ENCODE measurements at regions not wholly inside any gene's neighbourhood (a gene's known extent, or its start where the extent isn't known, plus 50 kb on each side); places are given as distances from the start of the nearest gene placed in this dataset.
A peak's percentile ranks its signal among the peaks of the same experiment; 100 is the strongest.

GRCh38 chr20:57086066-57086465 lies 180.4 kb downstream of the BMP7 start:
- intact Hi-C loops (cut with micrococcal nuclease), result no loop called here
- H3K4me1 Mint-ChIP-seq, result peaks cover under 1% of the 10 kb centered on the region
- no peak for DNase-seq
- H3K4me3 Mint-ChIP-seq, result no peak overlapping the region
- H3K27ac Mint-ChIP-seq, result no peak overlapping the region
- H3K36me3 Mint-ChIP-seq (ENCODE audit: low read depth), result peaks cover 2% of the 10 kb centered on the region
- peaks cover under 1% of the 10 kb centered on the region for H3K27me3 Mint-ChIP-seq
- peaks cover under 1% of the 10 kb centered on the region for H3K9me3 Mint-ChIP-seq

DNA sequence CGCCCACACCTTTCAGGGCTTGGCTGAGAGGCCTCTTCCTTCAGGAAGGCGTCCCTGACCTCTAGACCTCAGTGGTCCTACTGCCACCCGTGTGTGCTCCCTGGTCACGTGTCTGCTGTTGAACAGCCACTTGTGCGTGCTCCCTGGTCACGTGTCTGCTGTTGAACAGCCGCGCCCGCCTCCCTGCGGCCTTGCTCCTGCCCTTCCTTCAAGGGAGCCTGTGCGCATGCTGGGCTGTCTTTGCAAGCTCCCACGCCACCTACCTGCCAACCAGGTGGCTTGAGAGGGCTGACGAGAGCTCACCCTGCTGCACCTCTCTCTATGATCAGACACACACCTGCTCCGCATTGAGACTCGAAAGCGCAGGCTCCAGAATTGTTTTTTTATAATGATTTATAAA lies 179.3 kb downstream of the BMP7 start:
- H3K4me1 Mint-ChIP-seq, result peaks cover 7% of the 10 kb centered on the region
- H3K27ac Mint-ChIP-seq, result no peak overlapping the region

GRCh38 chr20:57087705-57088104 lies 178.7 kb downstream of the BMP7 start:
- Mint-ChIP-seq H3K4me1 (peaks cover 11% of the 10 kb centered on the region), H3K36me3 (ENCODE audit: low read depth) (peaks cover 6% of the 10 kb centered on the region), H3K9me3 (peaks cover 6% of the 10 kb centered on the region), H3K4me3 (no peak overlapping the region), H3K27ac (no peak overlapping the region), H3K27me3 (peaks cover 7% of the 10 kb centered on the region)
- DNase-seq, result no peak
- intact Hi-C loops (cut with micrococcal nuclease), result no loop called here

More for the DNA sequence above, 179.3 kb downstream of the BMP7 start:
- H3K4me3 Mint-ChIP-seq, result no peak overlapping the region
- H3K9me3 Mint-ChIP-seq, result peaks cover 6% of the 10 kb centered on the region
- peaks cover 6% of the 10 kb centered on the region for H3K36me3 Mint-ChIP-seq (ENCODE audit: low read depth)
- DNase-seq, result no peak
- intact Hi-C loops (cut with micrococcal nuclease), result no loop called here
- H3K27me3 Mint-ChIP-seq, result peaks cover 5% of the 10 kb centered on the region

- peaks cover 6% of the 10 kb centered on the region for H3K36me3 Mint-ChIP-seq (ENCODE audit: low read depth)
- intact Hi-C loops (cut with micrococcal nuclease), result no loop called here
- H3K9me3 Mint-ChIP-seq, result peaks cover 6% of the 10 kb centered on the region
- no peak overlapping the region for H3K27ac Mint-ChIP-seq
- H3K4me1 Mint-ChIP-seq, result peaks cover 11% of the 10 kb centered on the region
- no peak for DNase-seq
- peaks cover 7% of the 10 kb centered on the region for H3K27me3 Mint-ChIP-seq
- no peak overlapping the region for H3K4me3 Mint-ChIP-seq
These were observed 178.0 kb downstream of the BMP7 start for GRCh38 chr20:57088436-57088835.

GRCh38 chr20:57089699-57090144 lies 176.7 kb downstream of the BMP7 start:
- peak overlapping the region; percentile 81 for H3K27ac Mint-ChIP-seq
- H3K4me3 Mint-ChIP-seq, result no peak overlapping the region
- DNase-seq, result peak; percentile 89
- peaks cover 11% of the 10 kb centered on the region for H3K4me1 Mint-ChIP-seq
- H3K27me3 Mint-ChIP-seq, result peaks cover 7% of the 10 kb centered on the region
- H3K36me3 Mint-ChIP-seq (ENCODE audit: low read depth), result peaks cover 6% of the 10 kb centered on the region
- peaks cover 6% of the 10 kb centered on the region for H3K9me3 Mint-ChIP-seq
- intact Hi-C loops (cut with micrococcal nuclease), result loop anchor here (5.0 kb wide), 1 partner anchor 408 kb away; no protein-coding TSS in a partner anchor

GRCh38 chr20:57090590-57091560 lies 175.6 kb downstream of the BMP7 start:
- peaks cover 6% of the 10 kb centered on the region for H3K36me3 Mint-ChIP-seq (ENCODE audit: low read depth)
- H3K27me3 Mint-ChIP-seq, result peaks cover 7% of the 10 kb centered on the region
- peak overlapping the region; percentile 65 for H3K4me3 Mint-ChIP-seq
- peaks cover 6% of the 10 kb centered on the region for H3K9me3 Mint-ChIP-seq
- intact Hi-C loops (cut with micrococcal nuclease), result loop anchor here (5.0 kb wide), 1 partner anchor 406 kb away; no protein-coding TSS in a partner anchor
- H3K4me1 Mint-ChIP-seq, result peaks cover 11% of the 10 kb centered on the region
- DNase-seq, result no peak
- H3K27ac Mint-ChIP-seq, result peak overlapping the region; percentile 96

DNA sequence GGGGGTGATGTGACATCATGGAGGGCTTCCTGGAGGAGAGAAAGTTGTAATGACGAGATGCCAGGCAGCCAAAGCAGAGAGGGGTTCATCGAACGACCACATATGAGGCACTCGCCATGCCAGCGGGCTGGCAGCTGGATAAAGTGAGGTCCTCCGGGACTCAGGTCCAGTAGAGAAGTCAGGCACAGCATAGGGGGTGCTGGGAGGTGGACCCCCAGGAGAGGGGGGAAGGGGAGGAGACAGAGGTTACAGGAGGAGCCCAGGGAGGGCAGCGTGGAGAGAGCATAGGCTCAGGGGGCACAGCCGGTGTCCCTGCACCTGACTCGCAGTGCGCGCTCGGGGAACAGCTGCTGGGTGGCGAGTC lies 174.7 kb downstream of the BMP7 start:
- no peak overlapping the region for H3K4me3 Mint-ChIP-seq
- H3K4me1 Mint-ChIP-seq, result peaks cover 11% of the 10 kb centered on the region
- peaks cover 6% of the 10 kb centered on the region for H3K36me3 Mint-ChIP-seq (ENCODE audit: low read depth)
- peaks cover 6% of the 10 kb centered on the region for H3K9me3 Mint-ChIP-seq
- H3K27ac Mint-ChIP-seq, result peak overlapping the region; percentile 96
- intact Hi-C loops (cut with micrococcal nuclease), result loop anchor here (1.0 to 5.0 kb wide), 2 partner anchors 255 to 406 kb away; no protein-coding TSS in a partner anchor
- H3K27me3 Mint-ChIP-seq, result peaks cover 7% of the 10 kb centered on the region
- DNase-seq, result no peak

GRCh38 chr20:57092112-57092899 lies 174.1 kb downstream of the BMP7 start:
- Mint-ChIP-seq H3K9me3 (peaks cover 6% of the 10 kb centered on the region), H3K4me3 (no peak overlapping the region), H3K4me1 (peaks cover 11% of the 10 kb centered on the region), H3K27ac (peak overlapping the region; percentile 35), H3K27me3 (peaks cover 7% of the 10 kb centered on the region), H3K36me3 (ENCODE audit: low read depth) (peaks cover 6% of the 10 kb centered on the region)
- intact Hi-C loops (cut with micrococcal nuclease), result loop anchor here (1.0 to 5.0 kb wide), 2 partner anchors 254 to 405 kb away; no protein-coding TSS in a partner anchor
- DNase-seq, result peak; percentile 87

DNA sequence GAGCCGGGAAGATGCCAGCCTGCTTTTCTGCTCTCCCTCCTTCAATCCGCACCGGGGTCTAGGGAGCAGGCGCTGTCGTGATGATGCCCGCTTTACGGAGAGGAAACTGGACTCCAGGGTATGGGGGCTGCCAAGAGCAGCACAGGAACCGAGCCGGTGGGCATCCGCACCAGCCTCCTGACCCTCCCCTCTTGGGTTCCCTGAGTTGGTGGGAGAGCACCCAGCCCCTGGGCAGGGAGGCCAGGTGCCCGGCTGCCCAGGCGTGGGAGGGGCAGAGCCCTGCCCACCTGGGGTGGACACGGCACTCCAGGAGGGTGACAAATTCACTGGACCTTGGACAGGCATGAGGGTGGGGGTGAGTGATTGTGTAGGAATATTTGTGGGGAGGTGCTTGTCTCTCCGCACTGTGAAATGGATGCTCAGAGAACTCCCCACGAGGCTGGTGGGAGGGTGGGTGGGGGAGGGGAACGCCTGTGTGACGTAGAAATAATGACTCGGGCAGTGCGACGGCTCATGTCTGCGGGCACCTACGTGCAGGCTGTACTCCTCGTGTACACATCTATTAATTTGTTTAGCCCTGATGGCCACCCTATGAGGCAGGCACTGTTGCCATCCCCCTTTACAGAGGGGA lies 173.4 kb downstream of the BMP7 start:
- H3K9me3 Mint-ChIP-seq, result peaks cover 6% of the 10 kb centered on the region
- intact Hi-C loops (cut with micrococcal nuclease), result loop anchor here (1.0 to 5.0 kb wide), 2 partner anchors 253 to 404 kb away; no protein-coding TSS in a partner anchor

GRCh38 chr20:57093766-57094165 lies 172.7 kb downstream of the BMP7 start:
- Mint-ChIP-seq H3K36me3 (ENCODE audit: low read depth) (peaks cover 6% of the 10 kb centered on the region), H3K27me3 (peaks cover 7% of the 10 kb centered on the region), H3K27ac (no peak overlapping the region), H3K9me3 (peaks cover 6% of the 10 kb centered on the region), H3K4me3 (no peak overlapping the region), H3K4me1 (peaks cover 11% of the 10 kb centered on the region)
- DNase-seq, result no peak
- intact Hi-C loops (cut with micrococcal nuclease), result loop anchor here (5.0 kb wide), 1 partner anchor 404 kb away; no protein-coding TSS in a partner anchor

More for the DNA sequence above, 173.4 kb downstream of the BMP7 start:
- Mint-ChIP-seq H3K27me3 (peaks cover 7% of the 10 kb centered on the region), H3K27ac (no peak overlapping the region), H3K36me3 (ENCODE audit: low read depth) (peaks cover 6% of the 10 kb centered on the region), H3K4me1 (peaks cover 11% of the 10 kb centered on the region), H3K4me3 (no peak overlapping the region)
- no peak for DNase-seq

- no peak overlapping the region for H3K4me3 Mint-ChIP-seq
- H3K27ac Mint-ChIP-seq, result no peak overlapping the region
- peaks cover 7% of the 10 kb centered on the region for H3K27me3 Mint-ChIP-seq
- peaks cover 11% of the 10 kb centered on the region for H3K4me1 Mint-ChIP-seq
- no peak for DNase-seq
- intact Hi-C loops (cut with micrococcal nuclease), result loop anchor here (5.0 kb wide), 1 partner anchor 403 kb away; no protein-coding TSS in a partner anchor
- H3K9me3 Mint-ChIP-seq, result peaks cover 6% of the 10 kb centered on the region
- peaks cover 6% of the 10 kb centered on the region for H3K36me3 Mint-ChIP-seq (ENCODE audit: low read depth)
These were observed 172.1 kb downstream of the BMP7 start for GRCh38 chr20:57094252-57094891.

DNA sequence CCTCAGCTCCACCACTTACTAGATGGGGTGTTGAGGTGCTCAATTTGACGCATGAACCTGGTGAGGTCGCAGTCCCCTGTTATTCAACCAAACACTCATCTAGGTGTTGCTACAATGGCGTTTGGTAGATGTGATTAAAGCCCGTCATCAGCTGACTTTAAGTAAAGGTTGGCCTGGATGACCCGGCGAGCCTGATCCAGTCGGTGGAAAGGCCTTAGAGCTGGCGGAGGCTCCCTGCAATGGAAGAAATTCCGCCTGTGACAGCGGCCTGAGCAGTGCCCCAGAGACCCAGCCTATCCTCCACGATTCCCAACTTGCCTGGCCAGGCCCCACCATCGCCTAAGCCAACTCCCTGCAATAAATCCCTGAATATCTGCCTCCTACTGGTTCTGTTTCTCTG lies 171.4 kb downstream of the BMP7 start:
- peaks cover 11% of the 10 kb centered on the region for H3K4me1 Mint-ChIP-seq

GRCh38 chr20:57095426-57095825 lies 171.0 kb downstream of the BMP7 start:
- no peak for DNase-seq
- peaks cover 4% of the 10 kb centered on the region for H3K36me3 Mint-ChIP-seq (ENCODE audit: low read depth)
- intact Hi-C loops (cut with micrococcal nuclease), result no loop called here

More for the DNA sequence above, 171.4 kb downstream of the BMP7 start:
- DNase-seq, result no peak
- intact Hi-C loops (cut with micrococcal nuclease), result loop anchor here (5.0 kb wide), 1 partner anchor 402 kb away; no protein-coding TSS in a partner anchor
- Mint-ChIP-seq H3K27ac (no peak overlapping the region), H3K9me3 (peaks cover 6% of the 10 kb centered on the region), H3K4me3 (no peak overlapping the region), H3K36me3 (ENCODE audit: low read depth) (peaks cover 6% of the 10 kb centered on the region), H3K27me3 (peaks cover 7% of the 10 kb centered on the region)

More at GRCh38 chr20:57095426-57095825, 171.0 kb downstream of the BMP7 start:
- H3K9me3 Mint-ChIP-seq, result peaks cover 6% of the 10 kb centered on the region
- no peak overlapping the region for H3K4me3 Mint-ChIP-seq
- H3K4me1 Mint-ChIP-seq, result peaks cover 11% of the 10 kb centered on the region
- H3K27me3 Mint-ChIP-seq, result peaks cover 7% of the 10 kb centered on the region
- H3K27ac Mint-ChIP-seq, result no peak overlapping the region

Data from activated CD4-positive, alpha-beta T cell treated with anti-CD3 and anti-CD28 coated beads, Interleukin-2, amount 10 ng/mL, durations not matched to agents 24 days and 14 days (primary cell).